ENCODE measurements at regions not wholly inside any gene's neighbourhood (a gene's known extent, or its start where the extent isn't known, plus 50 kb on each side); places are given as distances from the start of the nearest gene placed in this dataset.

GRCh38 chr16:26729951-26730541, 336.7 kb upstream of the C16orf82 start:
- DNase-seq: no peak

GRCh38 chr16:26731729-26732128, 335.0 kb upstream of the C16orf82 start:
- DNase-seq: no peak

- peak; percentile 69 for DNase-seq
These were observed 333.0 kb upstream of the C16orf82 start for GRCh38 chr16:26733710-26734109.

- DNase-seq: no peak
These were observed 331.2 kb upstream of the C16orf82 start for GRCh38 chr16:26735521-26735920.

GRCh38 chr16:26736084-26736483, 330.6 kb upstream of the C16orf82 start:
- DNase-seq: no peak

GRCh38 chr16:26740771-26741170, 326.0 kb upstream of the C16orf82 start:
- DNase-seq: no peak

GRCh38 chr16:26742040-26742439, 324.7 kb upstream of the C16orf82 start:
- no peak for DNase-seq

- no peak for DNase-seq
These were observed 322.3 kb upstream of the C16orf82 start for GRCh38 chr16:26744430-26744829.

GRCh38 chr16:26747760-26748159, 319.0 kb upstream of the C16orf82 start:
- DNase-seq: no peak

- no peak for DNase-seq
These were observed 317.7 kb upstream of the C16orf82 start for GRCh38 chr16:26749072-26749471.

GRCh38 chr16:26752166-26752565, 314.6 kb upstream of the C16orf82 start:
- no peak for DNase-seq

GRCh38 chr16:26756633-26757032, 310.1 kb upstream of the C16orf82 start:
- no peak for DNase-seq

- DNase-seq: no peak
These were observed 304.1 kb upstream of the C16orf82 start for GRCh38 chr16:26762594-26762993.

GRCh38 chr16:26765087-26765486, 301.6 kb upstream of the C16orf82 start:
- peak; percentile 72 for DNase-seq

GRCh38 chr16:26768385-26769010, 298.2 kb upstream of the C16orf82 start:
- DNase-seq: peak; percentile 90

- DNase-seq: no peak
These were observed 296.2 kb upstream of the C16orf82 start for GRCh38 chr16:26770547-26770946.

- DNase-seq: peak; percentile 52
These were observed 294.2 kb upstream of the C16orf82 start for GRCh38 chr16:26772503-26772902.

GRCh38 chr16:26777821-26778220, 288.9 kb upstream of the C16orf82 start:
- DNase-seq: no peak

GRCh38 chr16:26787924-26788323, 278.8 kb upstream of the C16orf82 start:
- DNase-seq: no peak

- no peak for DNase-seq
These were observed 275.6 kb upstream of the C16orf82 start for GRCh38 chr16:26791169-26791568.

GRCh38 chr16:26795184-26795583, 271.5 kb upstream of the C16orf82 start:
- DNase-seq: peak; percentile 77

GRCh38 chr16:26801628-26802027, 265.1 kb upstream of the C16orf82 start:
- no peak for DNase-seq

- no peak for DNase-seq
These were observed 264.3 kb upstream of the C16orf82 start for GRCh38 chr16:26802440-26802839.

GRCh38 chr16:26802965-26803364, 263.8 kb upstream of the C16orf82 start:
- no peak for DNase-seq

- no peak for DNase-seq
These were observed 260.1 kb upstream of the C16orf82 start for GRCh38 chr16:26806657-26807056.
